HG02970 (cell line): ENCODE measurements at regions not wholly inside any gene's neighbourhood (a gene's known extent, or its start where the extent isn't known, plus 50 kb on each side); places are given as distances from the start of the nearest gene placed in this dataset.

Experiments used
- ATAC-seq: cut with Tn5 transposase; IDR thresholded peaks from one replicate; pipeline ENCODE4 v1.9.1; 2021; ENCODE audit warnings: mild to moderate bottlenecking, moderate library complexity, moderate number of reproducible peaks; ENCODE audit not compliant: unreplicated experiment, low FRiP score

GRCh38 chr4:123345137-123345934 is 51.3 kb upstream of the SPRY1 start:
- no peak for ATAC-seq

- no peak for ATAC-seq
Observed at GRCh38 chr4:123345935-123346300, 50.7 kb upstream of the SPRY1 start.

GRCh38 chr4:123346330-123346940 is 50.2 kb upstream of the SPRY1 start:
- ATAC-seq, result no peak
